K562 (cell line): ENCODE measurements at regions not wholly inside any gene's neighbourhood (a gene's known extent, or its start where the extent isn't known, plus 50 kb on each side); places are given as distances from the start of the nearest gene placed in this dataset.

ENCODE experiments used
- ATAC-seq: fragments of 200-7000 bp; cut with Tn5 transposase; 3 replicates; pipeline ENCODE4 v1.9.1; 2020; ENCODE audit warnings: moderate library complexity
- BruUV-seq: library from RNA; stranded (reverse); fragments of 400-500 nt; replicated peaks from 2 replicates; lab custom pipeline; 2021; lab: Mats Ljungman, UMichigan
- CTCF ChIA-PET: fragments of 300-600 bp; formaldehyde crosslinking; extraction: SDS; loops from one replicate; lab custom pipeline; 2021; ENCODE audit warnings: low intra/inter-chr PET ratio; lab: Yijun Ruan, JAX
- POLR2A ChIA-PET: fragments of 300-600, 350-650 bp; sonication (Branson Sonifier 250); formaldehyde crosslinking; extraction: SDS; loops from one replicate; lab custom pipeline; 2021; ENCODE audit warnings: antibody characterized with exemption, inconsistent platforms; lab: Yijun Ruan, JAX
- DNase-seq, 4 experiments: peaks; one replicate each; pipeline versions ENCODE4 v3.0.0 to v3.0.0-alpha.2; 2011 to 2018; ENCODE audit warnings: low spot score in 3 of 4, mixed read lengths in 3 of 4; ENCODE audit errors: extremely low read depth in 1 of 4
- FAIRE-seq: peaks from 2 replicates; lab custom pipeline; 2011; peaks lifted over from hg19 to GRCh38; lab: Jason Lieb, UNC
- H2AFZ ChIP-seq: 2 replicates; pipeline ENCODE4 v1.6.0; 2011; ENCODE audit warnings: low read depth, low read length, control low read depth, inconsistent platforms
- H3K27ac ChIP-seq: fragments of 200-600 bp; 3 replicates; pipeline ENCODE4 v1.8.0; 2011; ENCODE audit warnings: low read depth, mild to moderate bottlenecking, control low read depth, inconsistent platforms, low read length, moderate library complexity, mixed read lengths; ENCODE audit errors: extremely low read depth
- H3K27me3 ChIP-seq, 2 experiments: fragments of 300-600 bp in 1 of 2; 2 replicates in 1 of 2; 3 replicates in 1 of 2; pipeline versions ENCODE4 v1.6.0 to v1.8.0; 2011; ENCODE audit warnings: inconsistent platforms in 2 of 2, low read length in 2 of 2, mild to moderate bottlenecking in 1 of 2, mixed read lengths in 1 of 2, moderate library complexity in 1 of 2; ENCODE audit not compliant: control insufficient read depth in 2 of 2, insufficient read depth in 2 of 2
- H3K36me3 ChIP-seq: fragments of 300-600 bp; 3 replicates; pipeline ENCODE4 v1.8.0; 2011; ENCODE audit warnings: mild to moderate bottlenecking, low read length, inconsistent platforms; ENCODE audit not compliant: control insufficient read depth, insufficient read depth
- H3K4me1 ChIP-seq, 2 experiments: fragments of 200-600 bp in 1 of 2; replicated peaks in 1 of 2; 2 replicates in 1 of 2; 3 replicates in 1 of 2; pipeline versions ENCODE4 v1.5.1 to v1.8.0; 2011; ENCODE audit warnings: inconsistent platforms in 2 of 2, low read length in 2 of 2, mild to moderate bottlenecking in 1 of 2, mixed read lengths in 1 of 2, moderate library complexity in 1 of 2; ENCODE audit not compliant: control insufficient read depth in 2 of 2, insufficient read depth in 2 of 2
- H3K4me2 ChIP-seq: 2 replicates; pipeline ENCODE4 v1.6.1; 2011; ENCODE audit warnings: low read length, control low read depth, inconsistent platforms, mixed read lengths; ENCODE audit not compliant: insufficient read depth
- H3K4me3 ChIP-seq: fragments of 200-600 bp; sonication (generic), shearing (Covaris generic); 2 replicates; pipeline ENCODE4 v1.5.1; 2016; ENCODE audit warnings: control low read depth, inconsistent platforms
- H3K79me2 ChIP-seq: fragments of 200-600 bp; 3 replicates; pipeline ENCODE4 v1.8.0; 2011; ENCODE audit warnings: low read length, inconsistent platforms; ENCODE audit not compliant: control insufficient read depth, insufficient read depth
- H3K9ac ChIP-seq, 2 experiments: 2 replicates each; pipeline versions ENCODE4 v1.6.0 to v1.6.1; 2011; ENCODE audit warnings: low read depth in 2 of 2, low read length in 2 of 2, control low read depth in 1 of 2, inconsistent platforms in 1 of 2, mild to moderate bottlenecking in 1 of 2, mixed read lengths in 1 of 2; ENCODE audit not compliant: insufficient read depth in 1 of 2
- H3K9me1 ChIP-seq: one replicate; pipeline ENCODE4 v1.6.0; 2011; ENCODE audit warnings: inconsistent platforms, mild to moderate bottlenecking, low read length, moderate library complexity; ENCODE audit not compliant: control insufficient read depth, insufficient read depth
- H3K9me3 ChIP-seq: replicated peaks from 2 replicates; pipeline ENCODE4 v1.5.1; 2011; ENCODE audit warnings: low read depth, low read length, inconsistent platforms; ENCODE audit not compliant: control insufficient read depth, insufficient read depth
- H4K20me1 ChIP-seq: replicated peaks from 2 replicates; pipeline ENCODE4 v1.6.1; 2011; ENCODE audit warnings: low read length, inconsistent platforms, mixed read lengths; ENCODE audit not compliant: control insufficient read depth, insufficient read depth
- BCL6 ChIP-seq: fragments of 250-450 bp; sonication (Bioruptor Pico); IDR thresholded peaks from 2 replicates; pipeline ENCODE4 v1.4.0; 2020
- BCLAF1 ChIP-seq, 2 experiments: fragments of 450-650 bp in 1 of 2; IDR thresholded peaks; 2 replicates each; pipeline ENCODE4 v1.6.1; 2011 to 2017; ENCODE audit warnings: low read depth in 2 of 2, antibody characterized with exemption in 1 of 2, borderline replicate concordance in 1 of 2, low read length in 1 of 2, mild to moderate bottlenecking in 1 of 2, mixed read lengths in 1 of 2; ENCODE audit not compliant: control insufficient read depth in 1 of 2
- CHD4 ChIP-seq: fragments of 200-600 bp; sonication (generic); IDR thresholded peaks from 3 replicates; pipeline ENCODE4 v1.6.1; 2012; ENCODE audit warnings: low read depth, mild to moderate bottlenecking, mixed read lengths, low read length, inconsistent platforms; ENCODE audit not compliant: insufficient read depth, insufficient replicate concordance, poor library complexity, severe bottlenecking
- E2F3 ChIP-seq: fragments of 250-450 bp; sonication (Bioruptor Pico); IDR thresholded peaks from 2 replicates; pipeline ENCODE4 v1.4.0; 2020; ENCODE audit warnings: mild to moderate bottlenecking
- ZNF785 ChIP-seq: fragments of 250-450 bp; sonication (Bioruptor Pico); IDR thresholded peaks from 2 replicates; pipeline ENCODE4 v1.4.0; 2020; ENCODE audit warnings: mild to moderate bottlenecking
- WGBS: fragments of 100-300 bp; shearing (Covaris generic); methylation state at CpG from one replicate; pipeline ENCODE4 v1.1.6; 2016; ENCODE audit warnings: low coverage, mixed read lengths; ENCODE audit not compliant: insufficient coverage; ENCODE audit errors: missing lambda C conversion rate; 5-methylcytosine and 5-hydroxymethylcytosine counted together
- in situ Hi-C: fragments of 300-500 bp; cut with MboI; formaldehyde crosslinking; loops from 4 replicates; pipeline ENCODE4 v1.15.0; 2018; ENCODE audit warnings: inconsistent platforms, mixed read lengths
- intact Hi-C: fragments of 100-400 bp; cut with micrococcal nuclease; formaldehyde crosslinking; loops from 2 replicates; pipeline ENCODE4 v1.14.2; 2022

DNA sequence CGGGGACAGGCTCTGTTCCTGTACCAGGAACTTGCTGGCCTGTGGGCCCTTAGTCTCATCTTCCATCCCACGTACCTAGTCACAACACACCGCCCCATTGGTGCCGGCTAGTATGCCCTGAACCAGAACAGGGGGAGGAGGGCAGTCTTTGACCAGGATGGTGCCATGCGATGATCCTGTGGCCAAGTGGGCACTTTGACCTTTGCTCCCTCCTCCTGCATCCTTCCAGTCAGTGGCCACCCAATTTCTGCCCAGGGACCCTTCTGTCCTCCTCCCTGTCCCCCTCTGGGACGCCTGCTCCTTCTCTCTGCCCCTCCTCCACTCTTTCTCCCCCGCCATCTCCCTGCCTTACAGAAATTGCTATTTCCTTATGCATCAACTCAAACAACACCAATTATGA is 126.3 kb upstream of the CHST15 start:
- BruUV-seq = no TSS peak
- Histone ChIP-seq H3K4me3 (no peak overlapping the region), H3K4me1 (no peaks in the 10 kb centered on the region; a peak in 1 of 5 replicates), H3K27me3 (peaks cover 0 to 47% of the 10 kb centered on the region in 2 experiments; a peak in 3 of 5 replicates)
- TF ChIP-seq CHD4 (no peak), E2F3 (CRISPR knock-in tag) (no peak), BCLAF1 (IDR thresholded peaks at IDR 0.05; ENCODE audit: borderline replicate concordance in 1 of 2, control insufficient read depth in 1 of 2, low read depth in 2 of 2, low read length in 1 of 2) (no peak), BCL6 (CRISPR knock-in tag) (no peak), ZNF785 (CRISPR knock-in tag) (no peak)
- TF ChIP-seq, all 486 proteins: peak for 0
- FAIRE-seq = no peak
- ChIA-PET POLR2A (no interaction called here), CTCF (no interaction called here)
- Histone ChIP-seq H3K36me3 (no peaks in the 10 kb centered on the region), H3K9me1 (no peaks in the 10 kb centered on the region), H3K4me2 (no peak overlapping the region), H4K20me1 (no peaks in the 10 kb centered on the region), H3K9ac (no peak overlapping the region), H3K9me3 (no peaks in the 10 kb centered on the region), H2AFZ (no peak overlapping the region), H3K79me2 (no peaks in the 10 kb centered on the region), H3K27ac (no peak overlapping the region)
- no peak for ATAC-seq
- intact Hi-C loops (no loop called here), in situ Hi-C loops (no loop called here)
- WGBS = 0% methylated on average over 5 of the region's 7 CpGs
- DNase-seq = no peak
